ENCODE measurements at regions not wholly inside any gene's neighbourhood (a gene's known extent, or its start where the extent isn't known, plus 50 kb on each side); places are given as distances from the start of the nearest gene placed in this dataset.

DNA sequence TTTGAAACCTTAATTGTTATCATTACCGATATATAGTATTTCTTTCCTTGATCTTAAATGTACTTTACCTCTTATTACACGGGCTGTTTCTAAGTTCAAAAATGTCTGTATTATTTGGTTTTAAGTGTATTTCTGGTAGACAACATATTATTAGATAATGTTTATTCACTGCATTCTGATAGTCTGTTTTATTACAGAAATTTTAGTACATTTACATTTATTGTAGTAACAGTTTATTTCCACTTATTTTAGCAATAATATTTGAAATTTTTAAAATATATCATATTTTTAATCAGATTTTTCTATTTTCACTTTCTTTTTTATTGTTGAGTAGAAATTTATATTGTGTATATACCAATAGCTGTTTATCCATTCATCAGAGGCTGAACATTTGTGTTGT lies 1195.2 kb downstream of the TBC1D22A start:
- H3K4me1 ChIP-seq (ENCODE audit: control insufficient read depth in 5 of 5, insufficient read depth in 5 of 5, low read length in 5 of 5): no peaks in the 10 kb centered on the region
- H3K4me3 ChIP-seq (ENCODE audit: low read depth in 1 of 5, low read length in 5 of 5): no peak overlapping the region
- H3K36me3 ChIP-seq (ENCODE audit: control insufficient read depth in 5 of 5, insufficient read depth in 5 of 5, low read length in 5 of 5): no peaks in the 10 kb centered on the region
- H3K27ac ChIP-seq (ENCODE audit: low read depth, low read length): no peak overlapping the region
- no peaks in the 10 kb centered on the region for H3K27me3 ChIP-seq (ENCODE audit: control insufficient read depth in 5 of 5, insufficient read depth in 4 of 5, low read length in 5 of 5)
- no peak overlapping the region for H3K9ac ChIP-seq (ENCODE audit: low read length in 5 of 5)
- peaks cover 5 to 17% (median 8%) of the 10 kb centered on the region in 5 donors for H3K9me3 ChIP-seq (ENCODE audit: control insufficient read depth in 5 of 5, low read length in 5 of 5)

DNA sequence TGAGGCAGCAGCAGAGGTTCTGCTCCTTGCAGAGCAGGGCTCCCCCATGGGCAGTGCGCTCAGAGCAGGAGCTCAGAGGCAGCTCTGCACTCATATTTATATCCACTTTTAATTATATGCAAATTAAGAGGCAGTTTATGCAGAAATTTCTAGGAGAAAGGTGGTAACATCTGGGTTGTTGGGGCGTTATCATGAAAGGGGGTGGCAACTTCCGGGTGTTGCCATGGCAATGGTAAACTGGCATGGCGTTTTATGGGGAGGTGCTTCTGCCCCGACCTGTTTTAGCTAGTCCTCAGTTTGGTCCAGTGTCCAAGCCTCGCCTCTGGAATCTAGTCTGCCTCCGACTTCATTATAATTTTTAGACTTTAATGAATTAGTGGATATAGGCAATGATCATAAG lies 1191.7 kb downstream of the TBC1D22A start:
- no peaks in the 10 kb centered on the region for H3K36me3 ChIP-seq (ENCODE audit: control insufficient read depth in 5 of 5, insufficient read depth in 5 of 5, low read length in 5 of 5)
- H3K9me3 ChIP-seq (ENCODE audit: control insufficient read depth in 5 of 5, low read length in 5 of 5): peaks cover 5 to 18% (median 8%) of the 10 kb centered on the region in 5 donors
- no peak overlapping the region for H3K4me3 ChIP-seq (ENCODE audit: low read depth in 1 of 5, low read length in 5 of 5)
- H3K27me3 ChIP-seq (ENCODE audit: control insufficient read depth in 5 of 5, insufficient read depth in 4 of 5, low read length in 5 of 5): peaks cover 0 to 7% (median 1%) of the 10 kb centered on the region in 5 donors
- no peaks in the 10 kb centered on the region for H3K4me1 ChIP-seq (ENCODE audit: control insufficient read depth in 5 of 5, insufficient read depth in 5 of 5, low read length in 5 of 5)
- H3K27ac ChIP-seq (ENCODE audit: low read depth, low read length): no peak overlapping the region
- no peak overlapping the region for H3K9ac ChIP-seq (ENCODE audit: low read length in 5 of 5)

DNA sequence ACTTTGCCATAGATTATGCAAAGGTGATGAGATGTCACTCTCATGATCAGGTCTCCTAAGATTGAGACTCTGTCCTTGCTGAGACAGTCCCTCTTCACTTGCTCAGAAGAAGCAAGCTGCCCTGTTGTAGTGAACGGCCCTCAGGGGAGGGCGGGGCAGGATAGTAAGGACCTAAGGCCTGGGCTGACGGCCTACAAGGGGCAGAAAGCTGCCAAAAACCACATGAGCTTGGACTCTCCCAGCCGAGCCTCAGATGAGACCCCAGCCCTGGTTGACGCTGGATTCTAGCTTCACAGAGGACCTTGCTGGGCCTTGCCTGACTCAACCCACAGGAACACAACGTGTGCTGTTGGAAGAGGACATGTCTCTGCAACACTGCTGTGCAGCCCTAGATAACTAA lies 1182.5 kb downstream of the TBC1D22A start:
- no peaks in the 10 kb centered on the region for H3K4me1 ChIP-seq (ENCODE audit: control insufficient read depth in 5 of 5, insufficient read depth in 5 of 5, low read length in 5 of 5)

DNA sequence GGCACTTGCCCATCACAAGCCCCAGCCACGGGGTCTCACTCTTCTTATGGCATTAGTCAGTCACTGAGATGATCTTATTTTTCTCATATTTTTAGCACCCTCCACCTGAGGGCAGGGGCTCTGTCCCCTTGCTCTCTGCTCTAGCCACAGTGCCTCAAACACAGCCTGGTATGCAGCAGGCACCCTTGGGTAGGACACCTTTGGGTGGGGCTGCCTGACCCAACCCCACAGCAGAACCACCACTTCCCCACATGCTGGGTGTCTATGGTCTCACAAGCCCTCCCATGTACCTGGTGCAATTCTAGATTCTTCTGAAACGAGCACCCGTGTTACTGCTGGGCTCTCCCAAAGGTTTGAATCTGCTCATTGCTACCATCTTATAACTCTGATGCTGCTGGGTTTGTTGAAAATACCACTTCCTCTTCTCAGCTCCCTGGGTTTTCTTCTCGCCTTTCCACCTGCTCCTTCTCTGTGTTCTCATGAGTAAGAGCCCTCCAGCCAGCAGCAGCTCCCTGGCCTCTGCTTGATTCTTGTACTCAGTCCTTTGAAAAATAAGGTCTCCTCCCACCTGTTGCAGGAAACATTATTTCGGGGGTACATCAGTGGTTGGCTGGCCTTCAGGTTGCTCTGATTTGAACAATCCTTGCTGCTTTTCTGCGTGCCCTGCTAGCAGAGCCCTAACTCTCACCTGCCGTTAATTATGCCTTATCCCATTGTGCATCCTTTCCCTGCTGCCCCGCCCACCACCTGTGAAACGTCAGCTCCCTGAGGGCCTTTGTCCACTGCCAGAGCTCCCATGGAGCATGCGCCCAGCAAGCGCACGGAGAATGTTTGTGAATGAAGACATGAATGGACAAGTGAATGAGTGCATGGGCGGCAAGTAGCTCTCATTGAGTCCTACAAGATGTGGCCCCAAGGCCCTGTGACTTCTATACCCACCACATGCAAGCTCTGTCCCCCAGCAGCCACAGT lies 1181.6 kb downstream of the TBC1D22A start:
- H3K27ac ChIP-seq (ENCODE audit: low read depth, low read length): no peak overlapping the region
- no peak overlapping the region for H3K4me3 ChIP-seq (ENCODE audit: low read depth in 1 of 5, low read length in 5 of 5)
- H3K9ac ChIP-seq (ENCODE audit: low read length in 5 of 5): no peak overlapping the region
- H3K27me3 ChIP-seq (ENCODE audit: control insufficient read depth in 5 of 5, insufficient read depth in 4 of 5, low read length in 5 of 5): peaks cover 0 to 4% (median 0%) of the 10 kb centered on the region in 5 donors
- H3K36me3 ChIP-seq (ENCODE audit: control insufficient read depth in 5 of 5, insufficient read depth in 5 of 5, low read length in 5 of 5): no peaks in the 10 kb centered on the region
- H3K4me1 ChIP-seq (ENCODE audit: control insufficient read depth in 5 of 5, insufficient read depth in 5 of 5, low read length in 5 of 5): no peaks in the 10 kb centered on the region
- H3K9me3 ChIP-seq (ENCODE audit: control insufficient read depth in 5 of 5, low read length in 5 of 5): no peaks in the 10 kb centered on the region

More for the DNA sequence above, 1182.5 kb downstream of the TBC1D22A start:
- no peaks in the 10 kb centered on the region for H3K36me3 ChIP-seq (ENCODE audit: control insufficient read depth in 5 of 5, insufficient read depth in 5 of 5, low read length in 5 of 5)
- H3K4me3 ChIP-seq (ENCODE audit: low read depth in 1 of 5, low read length in 5 of 5): no peak overlapping the region
- peaks cover 0 to 6% (median 0%) of the 10 kb centered on the region in 5 donors for H3K27me3 ChIP-seq (ENCODE audit: control insufficient read depth in 5 of 5, insufficient read depth in 4 of 5, low read length in 5 of 5)
- H3K9me3 ChIP-seq (ENCODE audit: control insufficient read depth in 5 of 5, low read length in 5 of 5): no peaks in the 10 kb centered on the region
- no peak overlapping the region for H3K9ac ChIP-seq (ENCODE audit: low read length in 5 of 5)
- H3K27ac ChIP-seq (ENCODE audit: low read depth, low read length): no peak overlapping the region

DNA sequence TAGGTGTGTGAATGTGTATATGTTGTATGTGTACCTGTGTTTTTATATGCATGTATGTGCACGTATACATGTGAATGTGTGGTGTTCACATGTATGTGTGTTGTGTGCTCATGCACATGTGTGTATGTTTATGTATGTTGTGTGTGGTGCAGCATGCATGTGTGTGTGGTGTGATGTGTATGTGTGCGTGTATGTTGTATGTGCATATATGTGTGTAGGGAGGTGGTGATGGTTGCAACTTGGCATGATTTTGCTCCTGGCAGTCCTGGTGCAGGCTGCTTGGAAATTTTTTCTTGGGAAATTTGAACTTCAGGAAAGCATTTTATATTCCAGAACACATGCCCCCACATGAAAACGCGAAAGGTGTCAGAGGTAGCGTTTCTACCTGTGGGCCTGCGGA lies 1177.8 kb downstream of the TBC1D22A start:
- no peaks in the 10 kb centered on the region for H3K4me1 ChIP-seq (ENCODE audit: control insufficient read depth in 5 of 5, insufficient read depth in 5 of 5, low read length in 5 of 5)
- no peak overlapping the region for H3K4me3 ChIP-seq (ENCODE audit: low read depth in 1 of 5, low read length in 5 of 5)
- no peak overlapping the region for H3K9ac ChIP-seq (ENCODE audit: low read length in 5 of 5)
- H3K27me3 ChIP-seq (ENCODE audit: control insufficient read depth in 5 of 5, insufficient read depth in 4 of 5, low read length in 5 of 5): peaks cover 0 to 3% (median 0%) of the 10 kb centered on the region in 5 donors
- peaks cover 0 to 7% (median 2%) of the 10 kb centered on the region in 5 donors for H3K9me3 ChIP-seq (ENCODE audit: control insufficient read depth in 5 of 5, low read length in 5 of 5)
- no peaks in the 10 kb centered on the region for H3K36me3 ChIP-seq (ENCODE audit: control insufficient read depth in 5 of 5, insufficient read depth in 5 of 5, low read length in 5 of 5)
- no peak overlapping the region for H3K27ac ChIP-seq (ENCODE audit: low read depth, low read length)

DNA sequence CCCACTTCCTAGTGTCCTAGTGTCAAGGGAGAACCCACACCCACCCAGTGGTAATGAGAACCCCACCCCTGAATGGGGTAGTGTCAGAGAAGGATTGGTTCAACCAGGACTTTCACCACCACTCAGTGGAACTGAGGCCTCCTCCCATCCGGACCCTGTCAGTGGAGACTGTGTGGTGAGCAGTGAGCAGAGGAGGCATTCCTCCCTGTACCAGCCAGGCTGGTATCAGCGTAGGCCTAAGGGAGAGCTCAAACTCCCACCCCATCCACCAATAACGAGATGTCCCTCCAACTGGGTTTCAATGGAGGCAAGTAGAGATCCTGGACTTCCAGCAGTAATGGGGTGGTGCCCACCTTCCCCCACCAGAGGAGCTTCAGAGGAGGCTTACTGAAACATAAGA lies 1171.4 kb downstream of the TBC1D22A start:
- H3K9me3 ChIP-seq (ENCODE audit: control insufficient read depth in 5 of 5, low read length in 5 of 5): peaks cover 0 to 22% (median 13%) of the 10 kb centered on the region in 5 donors
- no peak overlapping the region for H3K4me3 ChIP-seq (ENCODE audit: low read depth in 1 of 5, low read length in 5 of 5)
- H3K36me3 ChIP-seq (ENCODE audit: control insufficient read depth in 5 of 5, insufficient read depth in 5 of 5, low read length in 5 of 5): no peaks in the 10 kb centered on the region
- H3K9ac ChIP-seq (ENCODE audit: low read length in 5 of 5): no peak overlapping the region
- no peak overlapping the region for H3K27ac ChIP-seq (ENCODE audit: low read depth, low read length)
- H3K27me3 ChIP-seq (ENCODE audit: control insufficient read depth in 5 of 5, insufficient read depth in 4 of 5, low read length in 5 of 5): peaks cover 0 to 5% (median 2%) of the 10 kb centered on the region in 5 donors
- H3K4me1 ChIP-seq (ENCODE audit: control insufficient read depth in 5 of 5, insufficient read depth in 5 of 5, low read length in 5 of 5): no peaks in the 10 kb centered on the region

DNA sequence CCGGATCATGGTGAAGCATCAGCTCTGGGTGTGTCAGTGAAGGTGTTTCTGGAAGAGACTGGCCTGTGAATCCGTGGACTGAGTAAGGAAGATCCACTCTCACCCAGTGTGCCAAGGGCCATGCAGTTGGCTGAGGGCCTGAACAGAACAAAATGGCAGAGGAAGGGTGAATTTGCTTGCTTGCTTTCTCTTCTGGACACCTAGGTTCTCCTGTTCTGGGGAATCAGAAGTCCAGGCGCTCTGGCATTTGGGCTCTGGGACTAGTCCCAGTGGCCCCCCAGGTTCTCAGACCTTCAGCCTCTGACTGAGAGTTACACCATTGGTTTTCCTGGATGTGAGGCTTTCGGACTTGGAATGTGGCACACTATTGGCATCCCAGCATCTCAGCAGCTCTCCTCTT lies 1170.8 kb downstream of the TBC1D22A start:
- Histone ChIP-seq H3K4me3 (ENCODE audit: low read depth in 1 of 5, low read length in 5 of 5) (no peak overlapping the region), H3K4me1 (ENCODE audit: control insufficient read depth in 5 of 5, insufficient read depth in 5 of 5, low read length in 5 of 5) (no peaks in the 10 kb centered on the region), H3K9me3 (ENCODE audit: control insufficient read depth in 5 of 5, low read length in 5 of 5) (peaks cover 0 to 22% (median 13%) of the 10 kb centered on the region in 5 donors), H3K27ac (ENCODE audit: low read depth, low read length) (no peak overlapping the region), H3K9ac (ENCODE audit: low read length in 5 of 5) (no peak overlapping the region), H3K36me3 (ENCODE audit: control insufficient read depth in 5 of 5, insufficient read depth in 5 of 5, low read length in 5 of 5) (no peaks in the 10 kb centered on the region), H3K27me3 (ENCODE audit: control insufficient read depth in 5 of 5, insufficient read depth in 4 of 5, low read length in 5 of 5) (peaks cover 0 to 5% (median 2%) of the 10 kb centered on the region in 5 donors)

DNA sequence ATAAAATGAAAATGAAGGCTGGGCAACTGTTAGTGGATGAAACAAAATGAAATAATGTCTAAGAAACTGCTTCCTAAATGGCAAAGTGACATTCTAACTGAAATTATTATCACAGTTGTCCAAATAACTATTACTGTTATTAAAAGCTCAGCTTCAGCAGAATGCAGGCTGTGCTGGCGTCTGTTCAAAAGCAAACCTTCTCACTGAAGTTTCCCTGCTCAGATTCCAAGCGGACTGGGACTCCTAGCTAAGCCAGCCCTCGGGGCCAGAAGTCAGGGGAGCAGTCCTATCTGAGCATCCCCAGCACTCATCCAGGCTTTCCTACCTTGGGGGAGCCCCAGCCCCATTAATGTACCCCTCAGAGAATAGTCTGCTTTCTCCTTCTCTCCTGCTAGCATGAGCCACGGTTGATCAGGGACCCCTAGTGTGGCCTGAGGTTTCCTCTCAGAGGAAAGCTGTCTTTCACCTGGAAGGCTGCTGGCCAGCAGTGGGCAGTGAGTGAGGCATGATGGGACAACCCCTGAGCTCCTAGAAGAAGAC lies 1167.3 kb downstream of the TBC1D22A start:
- no peak overlapping the region for H3K27ac ChIP-seq (ENCODE audit: low read depth, low read length)
- peaks cover 0 to 7% (median 3%) of the 10 kb centered on the region in 5 donors for H3K27me3 ChIP-seq (ENCODE audit: control insufficient read depth in 5 of 5, insufficient read depth in 4 of 5, low read length in 5 of 5)
- no peak overlapping the region for H3K9ac ChIP-seq (ENCODE audit: low read length in 5 of 5)
- peaks cover 0 to 11% (median 9%) of the 10 kb centered on the region in 5 donors for H3K9me3 ChIP-seq (ENCODE audit: control insufficient read depth in 5 of 5, low read length in 5 of 5)
- no peaks in the 10 kb centered on the region for H3K36me3 ChIP-seq (ENCODE audit: control insufficient read depth in 5 of 5, insufficient read depth in 5 of 5, low read length in 5 of 5)
- H3K4me1 ChIP-seq (ENCODE audit: control insufficient read depth in 5 of 5, insufficient read depth in 5 of 5, low read length in 5 of 5): no peaks in the 10 kb centered on the region
- no peak overlapping the region for H3K4me3 ChIP-seq (ENCODE audit: low read depth in 1 of 5, low read length in 5 of 5)

DNA sequence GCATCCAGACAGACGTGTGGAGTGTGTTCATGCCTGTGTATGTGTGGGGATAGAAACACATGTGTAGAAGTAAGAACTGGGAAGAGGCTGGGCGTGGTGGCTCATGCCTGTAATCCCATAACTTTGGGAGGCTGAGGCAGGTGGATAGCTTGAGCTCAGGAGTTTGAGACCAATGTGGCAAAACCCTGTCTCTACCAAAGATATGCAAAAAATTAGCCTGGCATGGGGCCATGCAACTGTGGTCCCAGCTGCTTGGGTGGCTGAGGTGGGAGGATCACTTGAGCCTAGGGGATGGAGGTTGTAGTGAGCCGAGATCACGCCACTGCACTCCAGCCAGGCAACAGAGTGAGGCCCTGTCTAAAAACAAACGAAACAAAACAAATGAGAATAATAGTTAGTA lies 1166.6 kb downstream of the TBC1D22A start:
- H3K27ac ChIP-seq (ENCODE audit: low read depth, low read length): no peak overlapping the region

DNA sequence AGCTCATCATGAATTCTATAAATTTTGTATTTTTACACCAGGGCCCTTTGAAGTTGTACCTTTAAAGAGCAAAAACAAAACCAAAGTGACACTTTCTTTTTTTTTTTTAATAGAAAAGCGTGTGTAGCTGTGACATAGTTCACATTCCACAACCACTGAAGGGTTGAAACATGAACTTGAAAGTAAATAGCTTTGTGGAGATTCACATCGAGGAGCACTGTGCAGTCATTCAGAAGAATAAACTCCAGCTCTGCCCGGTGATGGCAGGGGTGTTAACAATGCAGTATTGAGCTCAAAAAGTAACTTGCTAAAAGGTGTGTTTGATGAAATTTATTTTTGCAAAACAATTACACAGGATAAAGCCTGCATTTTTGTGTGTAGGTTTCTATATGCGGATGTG lies 1166.2 kb downstream of the TBC1D22A start:
- H3K36me3 ChIP-seq (ENCODE audit: control insufficient read depth in 5 of 5, insufficient read depth in 5 of 5, low read length in 5 of 5): no peaks in the 10 kb centered on the region
- no peak overlapping the region for H3K9ac ChIP-seq (ENCODE audit: low read length in 5 of 5)
- no peak overlapping the region for H3K4me3 ChIP-seq (ENCODE audit: low read depth in 1 of 5, low read length in 5 of 5)
- peaks cover 0 to 7% (median 5%) of the 10 kb centered on the region in 5 donors for H3K27me3 ChIP-seq (ENCODE audit: control insufficient read depth in 5 of 5, insufficient read depth in 4 of 5, low read length in 5 of 5)
- H3K27ac ChIP-seq (ENCODE audit: low read depth, low read length): no peak overlapping the region
- H3K9me3 ChIP-seq (ENCODE audit: control insufficient read depth in 5 of 5, low read length in 5 of 5): peaks cover 0 to 11% (median 8%) of the 10 kb centered on the region in 5 donors
- H3K4me1 ChIP-seq (ENCODE audit: control insufficient read depth in 5 of 5, insufficient read depth in 5 of 5, low read length in 5 of 5): no peaks in the 10 kb centered on the region

More for the DNA sequence above, 1166.6 kb downstream of the TBC1D22A start:
- Histone ChIP-seq H3K9ac (ENCODE audit: low read length in 5 of 5) (no peak overlapping the region), H3K9me3 (ENCODE audit: control insufficient read depth in 5 of 5, low read length in 5 of 5) (peaks cover 0 to 14% (median 10%) of the 10 kb centered on the region in 5 donors), H3K27me3 (ENCODE audit: control insufficient read depth in 5 of 5, insufficient read depth in 4 of 5, low read length in 5 of 5) (peaks cover 0 to 7% (median 5%) of the 10 kb centered on the region in 5 donors), H3K36me3 (ENCODE audit: control insufficient read depth in 5 of 5, insufficient read depth in 5 of 5, low read length in 5 of 5) (no peaks in the 10 kb centered on the region), H3K4me1 (ENCODE audit: control insufficient read depth in 5 of 5, insufficient read depth in 5 of 5, low read length in 5 of 5) (no peaks in the 10 kb centered on the region), H3K4me3 (ENCODE audit: low read depth in 1 of 5, low read length in 5 of 5) (no peak overlapping the region)
